HL-60 (cell line): ENCODE measurements at regions not wholly inside any gene's neighbourhood (a gene's known extent, or its start where the extent isn't known, plus 50 kb on each side); places are given as distances from the start of the nearest gene placed in this dataset.

Source experiments
- DNase-seq, 2 experiments: peaks; one replicate each; pipeline ENCODE4 v3.0.0-alpha.2; 2010 to 2020; ENCODE audit warnings: low read depth in 1 of 2, low spot score in 1 of 2
- H3K27ac ChIP-seq: fragments of 250-450 bp; sonication (Bioruptor Pico); replicated peaks from 2 replicates; pipeline ENCODE4 v1.5.1; 2020; ENCODE audit warnings: mild to moderate bottlenecking, moderate library complexity
- H3K27me3 ChIP-seq: fragments of 250-450 bp; sonication (Bioruptor Pico); 2 replicates; pipeline ENCODE4 v1.5.1; 2021; ENCODE audit warnings: mild to moderate bottlenecking, moderate library complexity; ENCODE audit not compliant: insufficient read depth, poor library complexity, severe bottlenecking
- H3K4me3 ChIP-seq: replicated peaks from 2 replicates; pipeline ENCODE4 v1.5.1; 2011; ENCODE audit warnings: mild to moderate bottlenecking, control low read depth, low read length; ENCODE audit not compliant: insufficient read depth
- CTCF ChIP-seq: IDR thresholded peaks from one replicate; pipeline ENCODE4 v1.5.1; 2011; ENCODE audit warnings: low read length, control low read depth, inconsistent platforms; ENCODE audit not compliant: insufficient read depth
- GABPA ChIP-seq: IDR thresholded peaks from 2 replicates; pipeline ENCODE4 v1.6.1; 2012; ENCODE audit warnings: low read depth
- POLR2AphosphoS5 ChIP-seq: IDR thresholded peaks from 2 replicates; pipeline ENCODE4 v1.6.1; 2012; ENCODE audit warnings: low read depth
- SPI1 ChIP-seq: IDR thresholded peaks from 2 replicates; pipeline ENCODE4 v1.6.1; 2012; ENCODE audit warnings: low read depth, mild to moderate bottlenecking, borderline replicate concordance
- TF ChIP-seq, protein P1 (sequence below): IDR thresholded peaks from 2 replicates; pipeline ENCODE4 v1.6.1; 2012; ENCODE audit warnings: low read depth; ENCODE audit not compliant: insufficient replicate concordance

DNA sequence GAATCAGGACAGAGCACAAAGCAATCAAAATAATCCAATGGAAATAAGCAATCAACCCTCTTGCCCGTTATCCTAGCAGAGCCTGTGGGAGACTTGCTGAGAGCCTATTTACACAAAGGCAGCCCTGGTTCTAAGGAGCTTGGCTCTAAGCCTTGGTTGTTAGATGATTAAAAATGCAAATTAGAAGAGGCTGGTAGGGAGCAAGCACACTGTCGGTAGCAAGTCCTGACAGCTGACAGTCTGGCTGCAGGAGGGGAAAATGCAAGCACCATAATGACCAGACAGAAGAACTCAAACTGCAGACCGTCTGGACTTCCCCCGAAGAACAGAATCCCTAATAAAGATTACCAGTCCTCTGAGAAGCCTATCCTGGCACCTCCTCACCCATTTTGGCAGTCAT lies 131.8 kb upstream of the CTTNBP2 start:
- TF ChIP-seq, protein P1, sequence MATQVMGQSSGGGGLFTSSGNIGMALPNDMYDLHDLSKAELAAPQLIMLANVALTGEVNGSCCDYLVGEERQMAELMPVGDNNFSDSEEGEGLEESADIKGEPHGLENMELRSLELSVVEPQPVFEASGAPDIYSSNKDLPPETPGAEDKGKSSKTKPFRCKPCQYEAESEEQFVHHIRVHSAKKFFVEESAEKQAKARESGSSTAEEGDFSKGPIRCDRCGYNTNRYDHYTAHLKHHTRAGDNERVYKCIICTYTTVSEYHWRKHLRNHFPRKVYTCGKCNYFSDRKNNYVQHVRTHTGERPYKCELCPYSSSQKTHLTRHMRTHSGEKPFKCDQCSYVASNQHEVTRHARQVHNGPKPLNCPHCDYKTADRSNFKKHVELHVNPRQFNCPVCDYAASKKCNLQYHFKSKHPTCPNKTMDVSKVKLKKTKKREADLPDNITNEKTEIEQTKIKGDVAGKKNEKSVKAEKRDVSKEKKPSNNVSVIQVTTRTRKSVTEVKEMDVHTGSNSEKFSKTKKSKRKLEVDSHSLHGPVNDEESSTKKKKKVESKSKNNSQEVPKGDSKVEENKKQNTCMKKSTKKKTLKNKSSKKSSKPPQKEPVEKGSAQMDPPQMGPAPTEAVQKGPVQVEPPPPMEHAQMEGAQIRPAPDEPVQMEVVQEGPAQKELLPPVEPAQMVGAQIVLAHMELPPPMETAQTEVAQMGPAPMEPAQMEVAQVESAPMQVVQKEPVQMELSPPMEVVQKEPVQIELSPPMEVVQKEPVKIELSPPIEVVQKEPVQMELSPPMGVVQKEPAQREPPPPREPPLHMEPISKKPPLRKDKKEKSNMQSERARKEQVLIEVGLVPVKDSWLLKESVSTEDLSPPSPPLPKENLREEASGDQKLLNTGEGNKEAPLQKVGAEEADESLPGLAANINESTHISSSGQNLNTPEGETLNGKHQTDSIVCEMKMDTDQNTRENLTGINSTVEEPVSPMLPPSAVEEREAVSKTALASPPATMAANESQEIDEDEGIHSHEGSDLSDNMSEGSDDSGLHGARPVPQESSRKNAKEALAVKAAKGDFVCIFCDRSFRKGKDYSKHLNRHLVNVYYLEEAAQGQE: no peak
- TF ChIP-seq CTCF: no peak
- TF ChIP-seq SPI1: no peak
- TF ChIP-seq GABPA: no peak
- no peak for TF ChIP-seq POLR2AphosphoS5
- DNase-seq: no peak
- Histone ChIP-seq H3K27ac (no peak overlapping the region), H3K27me3 (no peaks in the 10 kb centered on the region), H3K4me3 (no peak overlapping the region)

GRCh38 chr7:118006979-118007378 lies 133.7 kb upstream of the CTTNBP2 start:
- Histone ChIP-seq H3K27me3 (no peaks in the 10 kb centered on the region), H3K4me3 (no peak overlapping the region), H3K27ac (no peak overlapping the region)
- no peak for DNase-seq
- TF ChIP-seq POLR2AphosphoS5 (no peak), SPI1 (no peak), GABPA (no peak)
- TF ChIP-seq, protein P1: no peak

DNA sequence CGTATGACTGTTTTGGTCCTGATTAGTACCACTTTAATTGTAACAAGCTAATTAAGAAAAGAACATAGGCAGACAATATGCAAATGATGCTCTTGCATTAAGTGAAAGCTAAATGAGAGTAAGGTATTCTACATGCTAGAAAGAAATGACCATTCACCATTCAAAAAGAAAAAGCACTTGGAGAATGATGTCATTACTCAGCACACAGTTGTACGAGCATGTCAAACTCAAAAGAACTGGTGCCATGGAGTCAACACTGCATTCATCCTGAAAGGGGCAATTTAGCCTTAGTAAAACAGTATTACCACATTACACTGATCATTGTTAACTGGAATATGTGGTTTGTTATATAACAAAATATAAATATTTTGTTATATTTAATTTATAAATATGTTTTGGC lies 136.2 kb upstream of the CTTNBP2 start:
- no peak overlapping the region for H3K4me3 ChIP-seq
- no peaks in the 10 kb centered on the region for H3K27me3 ChIP-seq
- DNase-seq: no peak
- no peak overlapping the region for H3K27ac ChIP-seq
- TF ChIP-seq GABPA (no peak), CTCF (no peak), POLR2AphosphoS5 (no peak), SPI1 (no peak)
- TF ChIP-seq, protein P1: no peak

GRCh38 chr7:118011652-118012051 lies 138.4 kb upstream of the CTTNBP2 start:
- H3K27me3 ChIP-seq: no peaks in the 10 kb centered on the region
- no peak for DNase-seq
- TF ChIP-seq GABPA: no peak
- no peak for TF ChIP-seq POLR2AphosphoS5
- TF ChIP-seq CTCF: no peak
- no peak for TF ChIP-seq SPI1
- TF ChIP-seq, protein P1: no peak
- no peak overlapping the region for H3K4me3 ChIP-seq
- H3K27ac ChIP-seq: no peak overlapping the region
